ENCODE measurements at regions not wholly inside any gene's neighbourhood (a gene's known extent, or its start where the extent isn't known, plus 50 kb on each side); places are given as distances from the start of the nearest gene placed in this dataset.

- TF ChIP-seq EP300 (IDR thresholded peaks at IDR 0.05; ENCODE audit: borderline replicate concordance in 1 of 2, low read depth in 2 of 2, low read length in 2 of 2) (no peak), POLR2A (IDR thresholded peaks at IDR 0.05; ENCODE audit: control extremely low read depth in 1 of 2, low read depth in 2 of 2, low read length in 2 of 2) (no peak), TBP (IDR thresholded peaks at IDR 0.05; ENCODE audit: low read depth, low read length) (no peak), CTCF (IDR thresholded peaks at IDR 0.05; ENCODE audit: control extremely low read depth in 1 of 3, insufficient read depth in 1 of 3, low read depth in 1 of 3, low read length in 3 of 3) (no peak), GTF2F1 (IDR thresholded peaks at IDR 0.05; ENCODE audit: borderline replicate concordance, low read depth, low read length) (no peak), RXRA (IDR thresholded peaks at IDR 0.05; ENCODE audit: insufficient read depth, low read depth, low read length) (no peak), POLR2AphosphoS5 (IDR thresholded peaks at IDR 0.05; ENCODE audit: low read depth, low read length) (no peak), RAD21 (IDR thresholded peaks at IDR 0.05 in 1 of 2, conservative IDR thresholded peaks at IDR 0.05 in 1 of 2; ENCODE audit: low read depth in 2 of 2, low read length in 2 of 2) (no peak), CHD1 (IDR thresholded peaks at IDR 0.05; ENCODE audit: low read depth, low read length) (no peak)
Observed at GRCh38 chr2:16264491-16264890, 324.1 kb downstream of the MYCN start.

Data from H1 (cell line).